ENCODE measurements at regions not wholly inside any gene's neighbourhood (a gene's known extent, or its start where the extent isn't known, plus 50 kb on each side); places are given as distances from the start of the nearest gene placed in this dataset.

- DNase-seq: no peak
Measured at GRCh38 chr2:238584617-238585016, 157.9 kb downstream of the ASB1 start.

DNA sequence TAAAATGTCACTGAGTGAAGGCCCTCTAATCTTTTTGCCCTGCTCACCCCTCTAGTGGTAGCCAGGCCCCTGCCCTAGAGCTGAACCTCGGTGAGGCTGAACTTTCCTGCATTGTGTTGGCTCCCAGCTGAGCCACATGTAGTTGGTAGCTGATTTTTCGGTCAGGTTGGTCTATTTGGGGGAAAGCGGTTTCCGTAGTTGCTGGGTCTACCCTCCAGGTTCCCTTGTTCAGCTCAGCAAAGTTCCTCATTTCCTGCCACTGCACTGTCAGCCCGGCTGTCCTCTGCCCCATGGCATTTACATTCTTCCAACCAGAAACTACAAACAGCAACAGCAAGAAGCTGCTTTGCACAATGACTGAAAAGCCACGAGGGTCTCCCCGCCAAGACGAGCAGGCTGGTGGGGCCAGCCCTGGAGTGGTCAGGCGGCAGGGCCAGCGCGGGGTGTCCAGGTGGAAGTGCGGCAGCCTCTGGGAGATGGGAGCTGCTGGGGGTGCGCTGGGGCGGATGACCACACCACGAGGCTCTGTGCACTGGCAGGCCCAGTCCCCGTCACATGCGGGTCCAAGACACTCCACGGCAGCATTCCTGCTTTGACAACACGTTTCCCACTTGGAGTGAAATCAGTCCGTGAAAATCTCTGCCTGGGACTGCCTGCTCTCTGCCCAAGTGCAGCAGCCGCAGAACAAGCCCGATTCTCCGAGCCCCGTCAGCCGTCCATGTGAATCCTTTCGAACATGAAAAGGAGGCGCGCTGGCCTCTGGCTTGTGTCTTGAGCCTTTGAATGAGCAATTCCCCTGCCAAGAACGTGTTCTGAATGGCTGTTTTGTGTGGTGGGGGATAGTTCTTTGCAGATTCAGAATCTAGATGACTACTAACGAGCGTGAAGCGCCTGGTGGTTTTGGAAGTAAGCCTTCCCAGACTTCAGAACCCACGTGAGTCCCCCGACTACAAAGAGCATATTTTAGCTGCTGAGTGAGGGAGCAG is 159.4 kb downstream of the ASB1 start:
- DNase-seq: no peak

DNA sequence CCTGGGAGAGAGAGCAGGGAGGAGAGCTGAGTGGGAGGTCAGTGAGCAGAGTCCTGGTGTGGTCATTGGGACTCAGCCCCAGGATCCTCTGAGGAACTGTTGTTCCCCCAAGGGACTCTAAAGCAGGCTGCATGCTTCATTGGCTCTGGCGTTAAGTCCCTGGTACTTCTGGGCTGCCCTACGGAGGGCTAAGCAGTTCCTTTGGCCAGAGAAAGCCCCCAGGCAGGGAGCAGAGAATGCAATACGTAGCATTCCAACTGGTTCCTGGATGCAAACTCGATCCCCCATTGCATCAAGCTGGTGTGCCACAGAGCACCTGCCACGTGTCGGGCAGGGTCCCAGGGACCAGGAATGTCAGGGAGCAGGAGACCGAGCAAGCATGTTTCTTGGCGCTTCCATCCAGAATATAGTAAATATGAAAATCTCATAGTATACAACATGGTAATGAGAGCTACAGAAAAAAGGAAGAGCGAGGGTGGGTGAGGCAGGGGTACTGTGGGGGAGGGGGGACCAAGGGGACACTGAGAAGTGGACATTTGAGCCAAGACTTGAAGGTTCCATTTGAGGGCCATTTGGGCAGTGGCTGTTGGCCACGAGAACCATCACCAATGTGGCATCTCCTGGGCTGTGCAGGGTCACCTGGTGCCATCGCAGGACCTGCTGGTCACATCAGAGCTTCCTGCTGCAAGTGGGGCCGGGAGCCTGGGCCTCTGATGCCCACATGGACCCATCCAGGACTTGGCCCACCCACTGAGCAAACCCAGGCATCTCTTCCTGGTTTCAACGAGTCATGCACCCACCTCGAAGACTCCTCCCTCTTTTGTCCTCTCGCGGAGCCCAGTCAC is 160.4 kb downstream of the ASB1 start:
- DNase-seq: no peak

GRCh38 chr2:238587776-238588660 is 161.3 kb downstream of the ASB1 start:
- no peak for DNase-seq

GRCh38 chr2:238589591-238590460 is 163.1 kb downstream of the ASB1 start:
- DNase-seq: no peak

GRCh38 chr2:238591732-238592131 is 165.0 kb downstream of the ASB1 start:
- no peak for DNase-seq

DNA sequence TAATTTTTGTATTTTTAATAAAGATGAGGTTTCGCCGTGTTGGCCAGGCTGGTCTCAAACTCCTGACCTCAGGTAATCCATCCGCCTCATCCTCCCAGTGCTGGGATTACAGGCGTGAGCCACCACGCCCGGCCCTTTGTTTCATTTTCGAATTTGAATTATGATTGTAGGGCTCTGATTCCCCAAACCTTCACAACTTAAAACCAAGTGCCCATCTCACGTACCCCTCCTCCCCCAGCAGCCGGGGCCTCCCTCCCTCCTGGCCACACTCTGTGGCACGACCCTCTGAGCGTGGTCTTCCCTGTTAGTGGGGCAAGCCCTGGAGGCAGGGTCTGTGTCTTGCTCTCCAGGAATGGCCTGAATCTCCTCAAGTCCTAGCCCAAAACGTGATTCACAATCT is 166.5 kb downstream of the ASB1 start:
- no peak for DNase-seq

- DNase-seq: no peak
Measured at GRCh38 chr2:238593678-238594077, 167.0 kb downstream of the ASB1 start.

- no peak for DNase-seq
Measured at GRCh38 chr2:238594796-238595749, 168.3 kb downstream of the ASB1 start.

- no peak for DNase-seq
Measured at GRCh38 chr2:238595750-238596570, 169.2 kb downstream of the ASB1 start.

- peak; percentile 54 for DNase-seq
Measured at GRCh38 chr2:238596571-238597551, 170.1 kb downstream of the ASB1 start.

- DNase-seq: no peak
Measured at GRCh38 chr2:238597638-238598528, 171.2 kb downstream of the ASB1 start.

GRCh38 chr2:238598802-238599530 is 172.2 kb downstream of the ASB1 start:
- DNase-seq: no peak

DNA sequence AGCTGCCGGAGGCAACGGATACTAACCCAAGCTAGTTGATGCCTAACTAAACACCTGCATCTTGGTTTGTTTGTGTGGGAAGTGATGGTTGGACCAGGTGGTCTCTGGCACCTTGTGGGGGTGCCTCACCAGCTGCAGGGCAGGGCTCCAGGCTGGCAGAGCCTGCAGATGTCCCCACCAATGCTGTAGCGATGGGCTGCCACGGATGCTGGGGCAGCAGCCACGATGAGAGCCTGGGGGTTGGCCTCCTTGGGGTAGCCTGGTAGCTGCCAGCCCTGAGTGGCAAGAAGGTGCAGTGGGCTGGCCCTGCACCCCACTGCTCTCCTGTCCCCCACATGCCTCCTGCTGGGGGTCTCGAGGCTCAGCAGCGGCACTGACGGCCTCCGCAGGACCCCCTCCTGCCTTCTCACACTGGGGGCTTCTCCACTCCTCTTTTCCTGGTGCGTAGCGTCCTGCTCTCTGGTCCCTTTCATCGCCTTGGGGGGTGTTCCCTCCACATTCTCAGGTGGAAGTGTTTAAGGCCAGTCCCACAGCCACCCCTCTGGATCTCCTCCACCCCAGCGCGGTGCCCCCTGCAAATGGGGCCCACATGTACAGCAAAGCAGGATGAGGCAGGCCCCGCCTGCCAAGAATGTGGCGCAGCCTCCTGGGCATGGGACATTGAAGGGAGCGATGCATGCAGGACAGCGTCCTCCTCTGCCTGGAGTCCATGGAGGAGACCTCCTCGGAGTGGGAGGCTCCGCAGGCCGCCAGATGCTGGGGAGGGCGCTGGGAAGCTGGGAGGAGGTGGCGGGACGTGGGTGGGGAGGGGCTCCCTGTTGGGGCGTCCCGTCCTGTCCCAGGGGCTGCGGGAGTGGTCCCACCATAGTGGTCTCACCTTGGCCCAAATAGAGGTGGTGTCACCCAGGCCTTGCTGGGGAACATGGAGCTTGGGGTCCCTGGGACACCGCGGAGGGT is 173.1 kb downstream of the ASB1 start:
- no peak for DNase-seq
